Inflammatory macrophage (primary cell): ENCODE measurements at regions not wholly inside any gene's neighbourhood (a gene's known extent, or its start where the extent isn't known, plus 50 kb on each side); places are given as distances from the start of the nearest gene placed in this dataset.

ENCODE experiments used
- DNase-seq, 2 donors: peaks; one replicate each; pipeline ENCODE4 v3.0.0-alpha.2; 2020 to 2022

DNA sequence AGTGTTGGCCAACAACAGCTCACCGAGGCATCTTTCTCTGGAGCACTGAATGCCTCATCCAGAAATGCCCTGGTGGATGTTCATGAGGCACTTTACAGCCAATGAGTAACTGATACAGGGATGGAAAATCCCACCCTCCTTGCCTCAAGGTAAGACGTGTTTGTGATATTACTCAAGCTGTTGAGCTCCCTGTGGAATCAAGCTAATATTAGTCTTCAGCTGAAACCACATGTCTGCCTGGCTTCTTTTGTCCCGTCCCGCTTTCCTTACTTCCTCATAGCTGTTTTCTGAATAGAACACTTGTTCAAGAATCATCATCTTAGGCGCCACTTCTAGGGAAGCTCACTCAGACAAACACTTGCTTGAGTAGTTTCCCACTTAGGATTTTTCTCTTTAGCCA, 422.4 kb downstream of the INHBA start:
- no peak for DNase-seq

DNA sequence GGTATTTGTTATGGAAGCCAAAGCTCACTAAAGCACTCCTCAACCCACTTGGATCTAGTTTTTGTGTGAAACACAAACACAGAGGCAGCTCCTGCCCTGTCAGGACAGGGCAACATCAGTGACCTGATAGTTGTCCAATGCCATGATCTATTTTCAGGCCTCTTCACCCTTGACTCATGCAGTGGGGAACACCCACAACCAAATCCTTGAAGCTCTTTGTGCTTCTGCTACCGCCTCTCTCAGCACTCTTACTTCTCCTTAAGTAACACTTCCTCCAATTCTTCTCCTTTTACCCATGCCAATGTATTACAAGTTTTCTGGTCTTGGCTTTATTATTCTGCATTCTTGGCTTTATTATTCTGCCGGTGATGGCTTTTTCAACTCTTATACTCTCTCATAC, 425.3 kb downstream of the INHBA start:
- DNase-seq = peak; percentile 74 to 88

DNA sequence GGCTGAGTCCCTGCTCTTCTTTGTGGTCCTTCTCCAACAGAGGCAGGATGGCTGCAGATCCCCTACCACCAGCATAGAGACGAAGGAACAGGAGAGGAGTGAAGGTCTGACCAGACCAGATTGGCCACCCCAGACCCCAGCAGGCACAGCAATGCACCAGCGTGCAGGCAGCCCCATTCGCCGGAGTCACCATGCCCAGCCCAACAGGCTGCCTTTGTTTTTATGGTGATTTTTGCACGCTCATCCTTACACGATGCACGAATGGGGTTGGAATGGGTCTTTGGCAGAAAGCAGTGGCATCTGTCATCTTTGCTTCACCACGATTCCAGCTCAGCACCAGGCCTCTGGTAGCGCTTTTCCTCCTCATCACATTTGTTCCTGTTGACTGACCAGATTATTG, 427.6 kb downstream of the INHBA start:
- no peak for DNase-seq

DNA sequence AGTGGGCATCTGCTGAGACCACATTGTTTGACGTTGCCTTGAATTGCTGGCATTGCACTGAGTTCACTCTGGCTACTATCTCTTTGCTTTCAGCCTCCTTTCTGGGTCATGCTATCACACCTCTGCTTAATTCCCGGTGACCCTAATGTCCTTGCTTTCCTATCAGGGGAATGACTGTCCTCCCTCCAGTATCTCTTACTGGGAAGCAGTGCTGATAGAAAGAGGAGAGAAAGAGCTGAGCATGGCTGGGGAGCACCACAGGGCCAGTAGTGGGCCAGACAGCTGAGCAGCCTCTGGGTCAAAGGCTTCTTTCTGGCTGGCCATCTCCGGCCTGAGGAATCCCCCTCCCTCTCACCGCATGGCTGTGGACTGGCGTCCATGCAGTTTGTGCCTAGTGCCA, 428.7 kb downstream of the INHBA start:
- no peak for DNase-seq

DNA sequence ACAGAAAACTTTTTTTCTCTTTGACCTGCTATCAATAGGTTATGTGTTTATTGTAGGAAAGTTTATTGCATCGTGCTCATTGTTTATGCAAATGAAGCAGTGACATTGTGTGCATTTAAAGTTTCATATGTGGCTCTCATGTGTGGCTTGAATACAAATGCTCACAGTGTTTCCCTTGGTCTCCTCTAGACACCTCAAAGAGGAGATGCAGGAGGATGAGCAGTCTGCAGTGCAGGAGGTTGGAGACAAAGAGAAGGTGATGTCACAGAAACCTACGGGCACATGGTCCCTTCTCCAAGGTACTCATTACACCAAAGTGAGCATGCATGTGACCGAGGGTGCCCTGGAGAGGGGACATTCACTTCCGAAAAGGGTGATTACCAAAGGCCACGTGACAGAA, 430.2 kb downstream of the INHBA start:
- no peak for DNase-seq

DNA sequence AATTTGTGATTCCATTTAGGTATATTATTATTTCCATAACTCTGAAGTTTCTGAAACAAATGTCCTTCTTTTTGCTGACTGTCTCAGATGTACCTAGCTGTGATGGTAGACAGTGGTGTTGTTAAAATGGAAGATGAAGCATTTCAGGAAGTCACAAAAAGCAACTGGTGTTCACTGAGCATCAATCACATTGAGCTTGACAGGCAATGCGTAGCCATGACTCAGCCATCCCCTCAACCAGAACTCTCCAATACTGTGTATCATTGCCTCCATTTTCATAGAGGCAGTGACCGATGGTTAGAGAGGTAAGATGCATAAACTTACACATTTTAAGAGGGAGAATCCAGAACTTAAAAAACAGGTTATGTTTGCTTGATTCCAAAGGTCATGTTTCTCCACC, 434.0 kb downstream of the INHBA start:
- DNase-seq = no peak

DNA sequence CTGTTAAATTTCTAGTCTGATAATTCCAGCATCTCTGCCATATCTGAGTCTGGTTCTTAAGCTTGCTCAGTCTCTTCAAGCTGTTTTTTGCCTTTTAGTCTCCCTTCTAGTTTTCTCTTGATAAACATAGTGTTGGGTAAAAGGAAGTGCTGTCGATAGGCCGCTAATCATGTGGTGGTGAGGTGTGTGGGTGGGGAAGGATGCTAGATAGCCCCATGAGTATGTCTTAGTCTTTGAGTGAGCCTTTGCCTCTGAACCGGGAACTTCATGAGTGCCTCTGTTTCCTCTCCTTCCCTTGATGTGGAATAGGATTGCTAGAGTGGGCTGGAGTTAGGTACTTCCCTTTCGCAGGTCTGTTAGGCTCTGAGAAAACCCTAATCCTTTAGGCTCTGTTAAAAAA, 441.8 kb downstream of the INHBA start:
- peak; percentile 26 to 71 for DNase-seq

DNA sequence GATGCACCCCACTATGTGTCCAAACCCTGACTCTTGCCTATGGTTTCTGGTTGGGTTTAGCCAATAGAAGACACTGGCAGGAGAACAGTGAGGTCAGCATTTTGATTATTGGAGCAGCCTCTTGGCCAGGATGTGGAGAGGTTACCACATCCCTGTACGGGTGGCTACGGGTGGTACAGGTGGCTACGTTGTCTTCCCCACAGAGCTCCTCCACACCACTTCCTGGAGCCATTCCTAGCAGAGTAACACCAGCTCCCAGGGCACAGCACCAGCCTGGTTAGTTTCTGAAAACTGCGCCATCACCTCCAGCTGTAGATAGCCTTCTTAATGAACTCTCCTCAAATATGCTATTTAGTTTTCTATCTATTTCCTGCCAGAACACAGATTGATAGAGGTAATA, 445.2 kb downstream of the INHBA start:
- no peak for DNase-seq

DNA sequence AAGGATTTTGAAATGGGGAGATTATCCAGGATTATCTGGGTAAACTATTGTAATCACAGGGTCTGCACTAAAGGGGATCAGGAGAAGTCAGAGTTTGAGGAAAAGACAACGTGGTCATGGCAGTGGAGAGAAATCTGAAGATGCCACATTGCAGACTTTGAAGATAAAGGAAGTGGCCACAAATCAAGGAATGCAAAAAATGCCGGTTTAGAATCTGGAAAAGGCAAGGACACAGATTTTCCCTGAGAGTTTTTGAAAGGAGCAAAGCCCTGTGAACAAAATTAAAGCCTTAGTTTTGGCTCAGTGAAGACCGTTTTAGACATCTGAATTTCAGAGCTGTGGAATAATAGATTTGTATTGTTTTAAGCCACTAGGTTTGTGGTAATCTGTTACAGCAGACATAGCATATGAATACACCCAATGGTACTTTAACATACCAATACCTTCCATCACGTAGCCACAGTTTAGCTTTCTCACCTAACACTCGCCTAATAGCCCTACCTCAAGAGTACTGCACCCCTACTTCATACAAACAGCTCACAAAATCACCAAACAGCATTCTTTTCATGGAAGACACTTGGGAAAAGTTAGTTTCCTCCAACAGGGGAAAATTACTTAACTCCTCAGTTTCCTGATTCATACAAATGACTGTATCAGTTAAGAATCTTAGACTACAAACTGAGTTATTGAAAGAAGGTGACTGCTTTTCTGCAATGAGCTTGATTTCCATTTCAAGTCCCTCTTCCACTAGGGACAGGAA, 446.5 kb downstream of the INHBA start:
- DNase-seq = no peak

DNA sequence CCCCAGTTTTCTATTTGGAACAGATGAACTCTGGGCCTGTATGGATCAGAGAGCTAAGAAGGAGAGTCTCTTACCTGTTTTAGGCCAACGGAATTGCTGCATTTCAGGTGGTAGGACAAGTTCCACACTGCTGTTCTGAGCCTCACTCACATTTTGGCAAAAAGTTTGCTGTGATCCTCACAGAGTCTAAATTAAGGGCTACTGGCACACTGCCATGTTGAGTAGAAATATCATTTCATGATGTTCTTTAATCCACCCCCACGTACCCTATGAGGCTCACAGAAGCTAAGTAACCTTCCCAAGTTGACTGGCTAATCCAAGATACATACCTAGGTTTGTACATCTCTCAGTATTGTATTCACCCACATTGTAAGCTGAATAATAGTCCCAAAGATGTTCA, 447.2 kb downstream of the INHBA start:
- DNase-seq = no peak

DNA sequence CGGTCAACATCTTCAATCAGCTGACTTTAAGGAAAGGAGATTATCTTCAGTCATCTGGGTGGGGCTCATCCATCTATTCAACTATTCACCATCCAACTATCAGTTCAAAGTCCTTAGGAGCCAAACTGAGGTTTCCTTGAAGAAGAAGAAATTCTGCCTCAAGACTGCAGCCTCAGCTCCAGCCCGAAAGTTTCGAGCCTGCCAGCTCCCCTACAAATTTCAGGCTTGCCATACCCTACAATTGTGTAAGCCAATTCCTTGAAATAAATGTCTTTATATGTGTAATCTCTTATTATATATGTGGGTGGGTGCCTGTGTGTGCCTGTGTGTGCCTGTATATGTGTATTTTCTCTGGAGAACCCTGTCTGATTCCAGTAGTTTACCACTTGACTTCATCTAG, 447.8 kb downstream of the INHBA start:
- no peak for DNase-seq

DNA sequence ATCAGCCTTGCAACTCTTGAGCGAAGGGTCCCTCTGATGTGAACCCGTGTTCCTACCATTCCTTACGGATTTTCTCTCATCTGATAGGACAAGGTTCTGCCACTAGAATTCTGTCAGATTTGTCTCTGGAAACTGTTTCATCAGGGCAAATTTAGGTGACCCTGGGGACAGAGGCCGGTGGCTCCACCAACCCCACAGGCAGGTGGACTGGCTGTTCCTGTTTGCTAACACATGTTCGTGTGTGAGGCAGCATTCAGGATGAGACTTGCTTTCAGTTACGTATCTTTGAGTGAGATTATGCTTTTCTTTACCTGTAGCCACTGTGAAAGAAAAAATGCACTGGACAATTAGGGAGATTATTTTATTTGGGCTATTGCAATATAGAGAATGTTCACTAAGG, 449.9 kb downstream of the INHBA start:
- DNase-seq = no peak

DNA sequence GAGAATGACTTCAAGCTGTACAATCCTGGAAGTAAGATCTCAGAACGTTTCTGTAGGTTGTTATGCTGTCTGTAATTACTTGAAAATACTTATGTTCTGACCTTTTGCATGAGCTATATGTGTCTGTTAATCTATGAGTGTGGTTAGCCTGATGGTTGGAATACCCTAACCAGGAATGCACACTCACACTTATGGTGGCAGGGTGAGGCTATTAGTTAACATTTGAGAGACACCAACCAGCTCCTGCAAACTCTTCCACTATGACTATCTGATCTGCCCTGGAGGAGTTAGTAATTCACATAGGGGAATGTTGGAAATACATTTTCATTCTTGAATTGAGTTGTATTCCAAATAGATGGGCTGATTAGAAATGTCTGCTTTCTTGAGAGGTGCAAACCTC, 450.3 kb downstream of the INHBA start:
- no peak for DNase-seq

DNA sequence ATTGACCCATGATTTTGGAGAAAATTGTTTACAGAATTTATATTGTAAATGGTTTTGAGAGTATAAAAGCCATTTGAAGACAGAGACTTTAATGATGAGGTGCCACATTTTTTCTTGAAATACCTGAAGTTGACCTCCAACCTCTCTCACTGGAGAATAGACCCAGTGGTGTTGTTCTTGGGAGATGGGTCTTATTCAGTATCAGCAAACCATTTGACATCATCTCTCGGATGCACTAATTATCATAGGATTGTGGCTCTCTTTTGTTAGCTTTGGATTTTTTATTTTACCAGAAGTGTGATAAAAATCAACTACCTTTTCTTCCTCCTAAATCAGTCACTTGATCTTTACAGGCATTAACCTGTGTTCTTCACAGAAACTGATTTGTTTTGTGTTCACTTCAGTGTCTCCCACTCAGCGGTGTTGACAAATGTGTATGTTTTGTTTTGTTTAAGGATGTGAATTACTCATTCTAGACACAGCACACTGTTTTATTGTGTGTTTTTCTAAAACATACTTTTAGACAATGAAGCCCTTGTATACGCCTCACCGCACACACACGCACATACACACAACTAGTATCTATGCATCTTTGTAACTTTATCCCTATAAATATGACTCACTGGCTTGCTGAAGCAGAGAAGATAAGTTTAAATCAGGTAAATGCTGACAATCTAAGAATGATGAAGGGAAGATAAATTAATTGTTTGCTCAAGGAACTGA, 455.6 kb downstream of the INHBA start:
- DNase-seq = no peak

DNA sequence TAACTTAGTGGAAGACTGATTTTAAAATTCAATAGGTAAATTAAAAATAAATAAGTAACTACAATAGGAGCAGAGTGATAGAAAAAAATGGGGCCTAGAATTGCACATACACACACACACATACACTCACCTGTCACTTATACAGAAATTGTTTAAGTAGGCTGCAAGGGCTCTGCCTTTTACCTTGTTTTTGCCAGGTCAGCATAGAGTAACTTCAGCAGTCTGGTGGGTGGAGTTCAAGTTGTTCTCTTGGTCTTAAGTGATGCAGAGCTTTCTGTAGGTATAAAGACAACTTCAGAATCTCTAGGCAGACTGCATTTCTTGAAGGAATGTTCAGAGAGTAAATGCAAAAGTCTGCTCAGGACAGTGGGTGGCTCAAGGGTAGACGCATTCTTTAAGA, 457.0 kb downstream of the INHBA start:
- DNase-seq = no peak

DNA sequence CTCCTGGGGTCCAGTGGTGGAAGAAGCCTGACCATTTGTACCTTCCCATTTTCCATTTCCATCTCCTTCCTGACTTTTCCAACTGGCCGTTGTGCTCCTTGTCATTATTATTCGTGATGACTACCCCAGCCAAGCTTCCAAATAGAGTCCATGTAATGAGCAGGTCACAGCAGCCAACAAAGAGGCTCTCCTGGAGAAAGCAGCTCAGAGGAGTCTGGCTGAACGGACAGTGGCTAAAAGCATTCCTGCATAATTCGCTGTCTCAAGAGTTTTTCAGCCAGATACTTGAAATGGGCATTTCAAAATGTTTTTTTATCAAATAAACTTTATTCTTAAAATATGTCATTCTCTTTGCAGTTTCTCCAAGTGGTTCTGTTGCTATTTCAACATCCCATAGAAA, 458.6 kb downstream of the INHBA start:
- no peak for DNase-seq

DNA sequence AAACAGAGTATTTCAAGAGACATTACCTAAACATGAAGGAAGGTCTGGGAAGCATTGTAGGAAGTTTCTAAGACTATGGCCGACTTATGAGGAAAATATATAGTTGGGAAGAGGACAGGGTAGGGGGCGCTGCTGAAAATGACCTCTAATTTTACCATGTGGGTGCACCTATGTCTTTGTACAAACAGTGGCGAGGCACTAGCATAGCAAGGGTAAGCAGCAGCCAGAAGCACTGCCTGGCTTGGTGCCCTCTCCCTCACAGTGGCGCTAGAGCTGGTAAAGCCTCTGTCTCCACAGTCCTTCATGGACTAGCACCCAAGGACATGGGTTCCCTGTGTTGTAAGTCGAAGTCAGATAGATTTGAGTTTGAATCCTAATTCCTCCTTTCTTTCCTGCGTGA, 461.2 kb downstream of the INHBA start:
- no peak for DNase-seq

DNA sequence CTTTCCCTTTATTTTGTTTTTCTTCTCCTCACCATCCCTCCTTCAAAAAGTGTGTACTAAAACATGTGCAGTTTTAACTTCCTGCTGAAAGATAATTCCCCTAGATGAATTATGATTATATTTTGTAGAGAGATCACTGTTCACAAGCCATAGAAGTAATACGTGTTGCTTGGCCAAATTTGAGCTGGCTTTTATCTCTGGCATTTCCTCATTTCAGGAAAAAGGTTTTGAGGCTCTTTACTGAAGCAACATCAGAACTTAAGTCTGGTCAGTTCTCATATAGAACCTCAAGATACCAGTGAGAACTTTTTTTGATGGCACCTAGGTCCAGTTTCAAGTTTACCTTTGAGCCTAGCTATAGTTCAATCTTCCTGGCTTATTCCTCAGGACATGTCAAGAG, 463.3 kb downstream of the INHBA start:
- no peak for DNase-seq

DNA sequence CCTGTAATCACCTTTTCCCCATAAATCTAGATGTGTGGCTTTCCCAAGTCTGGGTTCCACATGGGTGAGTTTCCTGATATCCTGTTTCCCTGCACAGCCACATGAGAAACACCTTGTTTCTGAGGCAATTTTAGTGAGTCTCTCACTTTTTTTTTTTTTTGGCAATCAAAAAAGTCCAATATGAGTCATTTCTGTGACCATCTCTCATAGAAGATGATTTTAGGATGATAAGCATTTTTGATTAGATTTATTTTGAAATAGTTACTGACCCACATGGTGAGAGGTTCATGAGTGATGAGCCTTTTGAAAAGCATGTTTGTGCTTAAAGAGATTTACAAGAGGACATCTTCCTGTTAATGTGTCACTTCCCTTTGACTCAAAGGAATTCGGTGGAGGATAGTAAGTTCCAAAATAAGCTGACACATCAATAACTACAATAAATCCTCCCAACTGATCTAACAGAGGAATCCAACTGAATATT, 464.0 kb downstream of the INHBA start:
- DNase-seq = no peak

DNA sequence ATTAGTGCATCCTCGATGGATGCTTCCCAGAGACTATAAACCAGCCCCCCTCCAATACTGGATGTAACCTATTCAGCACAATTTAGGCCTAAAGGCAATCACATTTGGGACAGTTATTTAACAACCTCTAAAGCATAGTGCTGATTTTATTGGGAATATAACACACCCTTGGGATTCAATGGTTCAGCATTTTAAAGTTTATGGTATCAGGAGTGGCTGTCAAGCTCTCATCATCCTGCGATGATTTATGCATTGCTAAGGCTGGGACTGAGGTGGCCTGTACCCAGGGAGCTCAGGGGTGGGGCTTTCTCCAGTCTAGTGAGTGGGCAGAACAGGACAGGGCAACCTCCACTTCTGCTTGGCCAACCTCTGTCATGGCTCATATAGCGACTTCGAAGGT, 464.9 kb downstream of the INHBA start:
- DNase-seq = no peak

DNA sequence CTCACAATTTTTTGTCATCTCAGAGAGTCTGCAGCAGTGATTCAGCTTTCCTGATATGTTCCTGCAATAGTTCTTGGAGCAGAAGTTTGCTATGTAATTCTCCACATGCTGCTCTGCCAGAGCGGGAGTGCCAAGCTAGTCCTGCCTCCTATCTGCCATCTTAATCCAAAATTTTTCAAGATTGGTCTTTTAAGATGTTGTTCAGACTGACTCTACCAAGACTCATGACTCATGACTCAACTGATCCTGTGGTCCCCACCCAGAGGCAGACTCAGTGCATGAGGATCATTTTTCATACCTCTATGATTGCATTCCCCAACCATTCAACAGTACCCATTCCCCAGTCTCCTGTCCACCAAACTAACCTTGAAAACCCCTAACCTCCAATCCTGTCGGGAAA, 470.8 kb downstream of the INHBA start:
- no peak for DNase-seq

DNA sequence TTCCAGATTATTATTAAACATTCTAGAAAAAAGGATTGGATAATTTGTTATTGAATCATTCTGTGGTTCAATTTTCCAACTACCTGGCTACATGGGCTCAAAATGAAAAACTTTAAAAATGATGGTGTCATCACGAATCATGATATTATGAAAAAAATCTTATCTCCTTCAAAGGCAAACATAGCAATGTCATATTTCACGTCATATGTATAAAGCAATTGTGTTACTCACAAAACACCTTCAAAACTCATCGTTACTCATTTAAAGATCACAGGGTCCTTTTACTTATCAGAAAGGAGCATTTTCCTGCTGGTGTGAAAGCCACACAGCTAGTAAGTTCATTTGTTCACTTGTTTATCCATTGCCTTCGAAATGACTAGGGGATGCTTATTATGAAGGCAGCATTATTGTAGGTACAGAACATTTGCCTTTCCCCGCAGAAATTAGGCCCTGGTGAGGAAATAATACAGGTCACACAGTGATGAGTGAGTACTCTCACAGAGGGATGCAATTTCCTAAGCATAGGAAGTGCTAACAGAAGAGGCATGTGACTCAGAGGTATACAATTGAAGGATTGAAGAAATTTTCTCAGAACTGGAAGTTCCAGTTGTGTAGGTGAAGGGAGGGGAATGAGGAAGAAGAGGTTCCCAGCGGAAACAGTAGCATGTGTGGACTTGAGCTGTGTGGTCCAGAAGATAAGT, 478.7 kb downstream of the INHBA start:
- DNase-seq = peak in 1 of 2 donors; percentile 6

DNA sequence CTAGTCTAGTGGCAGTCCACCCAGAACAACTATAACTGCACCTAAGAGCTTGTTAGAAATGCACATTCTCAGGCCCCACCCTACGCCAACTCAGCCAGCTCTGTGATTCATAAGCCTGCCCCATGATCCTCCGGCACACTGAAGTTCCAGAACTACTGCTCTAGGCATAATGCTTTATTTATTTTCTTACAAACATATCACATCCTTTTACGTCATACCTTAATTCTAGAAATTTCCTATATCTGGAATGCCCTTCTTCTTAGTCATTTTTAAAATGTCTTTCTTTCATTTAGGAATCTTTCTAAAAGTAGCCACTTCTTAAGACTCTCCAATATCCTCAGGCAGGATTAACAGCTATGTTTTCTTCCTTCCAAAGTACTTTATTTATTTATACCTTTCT, 480.1 kb downstream of the INHBA start:
- DNase-seq = no peak

DNA sequence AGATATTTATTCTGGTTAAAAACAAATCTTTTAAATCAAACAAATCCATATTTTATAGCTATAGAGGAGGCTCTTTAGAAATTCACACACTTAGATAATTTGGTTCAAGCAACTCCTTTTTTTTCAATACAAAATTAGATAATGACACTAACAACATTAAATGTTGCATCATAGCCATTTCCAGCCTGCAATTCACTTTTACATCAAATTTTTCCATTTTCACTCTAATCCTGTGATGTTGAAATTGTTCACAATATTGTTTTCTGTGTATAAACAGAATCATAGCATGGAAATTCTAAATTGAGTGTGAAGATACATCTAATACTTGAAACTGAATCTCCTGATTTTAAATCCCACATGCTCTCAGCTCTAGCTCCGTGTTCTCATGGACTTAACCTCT, 482.6 kb downstream of the INHBA start:
- no peak for DNase-seq
